HepG2 (cell line): ENCODE measurements at regions not wholly inside any gene's neighbourhood (a gene's known extent, or its start where the extent isn't known, plus 50 kb on each side); places are given as distances from the start of the nearest gene placed in this dataset.
A peak's percentile ranks its signal among the peaks of the same experiment; 100 is the strongest.

Source experiments
- ATF7 ChIP-seq, 2 experiments: fragments of 450-650 bp in 1 of 2; sonication (generic) in 1 of 2; formaldehyde crosslinking in 1 of 2; IDR thresholded peaks; 2 replicates each; pipeline versions ENCODE4 v1.4.0 to v1.6.1; 2016 to 2020; ENCODE audit warnings: antibody characterized with exemption in 1 of 2, mild to moderate bottlenecking in 1 of 2, missing genetic modification reagents in 1 of 2
- FIP1L1 ChIP-seq: fragments of 200-400 bp; formaldehyde crosslinking; IDR thresholded peaks from 2 replicates; pipeline ENCODE4 v1.6.1; 2018; ENCODE audit warnings: low read depth, mild to moderate bottlenecking, low read length, moderate library complexity, borderline replicate concordance; ENCODE audit not compliant: insufficient read depth
- FLYWCH1 ChIP-seq: sonication (generic); formaldehyde crosslinking; IDR thresholded peaks from 2 replicates; pipeline ENCODE4 v1.8.1; 2023; ENCODE audit warnings: mild to moderate bottlenecking, missing genetic modification reagents
- FOSL2 ChIP-seq: sonication (generic); formaldehyde crosslinking; IDR thresholded peaks from 2 replicates; pipeline ENCODE4 v1.4.0; 2020; ENCODE audit warnings: missing genetic modification reagents
- HDAC2 ChIP-seq: sonication (generic); formaldehyde crosslinking; IDR thresholded peaks from 2 replicates; pipeline ENCODE4 v1.4.0; 2020; ENCODE audit warnings: missing genetic modification reagents
- HES4 ChIP-seq: sonication (generic); formaldehyde crosslinking; IDR thresholded peaks from 2 replicates; pipeline ENCODE4 v1.9.0; 2021; ENCODE audit warnings: mild to moderate bottlenecking, missing genetic modification reagents, borderline replicate concordance
- HNF4A ChIP-seq: sonication (generic); formaldehyde crosslinking; IDR thresholded peaks from 2 replicates; pipeline ENCODE4 v1.4.0; 2020; ENCODE audit warnings: missing genetic modification reagents
- HNRNPH1 ChIP-seq: fragments of 200-400 bp; formaldehyde crosslinking; optimal IDR thresholded peaks from 2 replicates; pipeline ENCODE3; 2017; ENCODE audit warnings: mild to moderate bottlenecking, low read depth, low read length
- MEIS2 ChIP-seq: sonication (generic); formaldehyde crosslinking; IDR thresholded peaks from 2 replicates; pipeline ENCODE4 v1.9.0; 2021; ENCODE audit warnings: mild to moderate bottlenecking, missing genetic modification reagents
- MYC ChIP-seq: sonication (generic); formaldehyde crosslinking; IDR thresholded peaks from 2 replicates; pipeline ENCODE4 v1.9.0; 2021; ENCODE audit warnings: missing genetic modification reagents, borderline replicate concordance
- NFIB ChIP-seq: sonication (generic); formaldehyde crosslinking; IDR thresholded peaks from 2 replicates; pipeline ENCODE4 v1.9.0; 2021; ENCODE audit warnings: missing genetic modification reagents, mild to moderate bottlenecking, borderline replicate concordance
- POGZ ChIP-seq: sonication (generic); formaldehyde crosslinking; IDR thresholded peaks from 2 replicates; pipeline ENCODE4 v1.4.0; 2020; ENCODE audit warnings: mild to moderate bottlenecking, missing genetic modification reagents
- POLR2AphosphoS2 ChIP-seq: IDR thresholded peaks from 2 replicates; pipeline ENCODE4 v1.6.1; 2011; ENCODE audit warnings: low read depth, low read length, improper control_type of control experiment
- SIX4 ChIP-seq: sonication (generic); formaldehyde crosslinking; IDR thresholded peaks from 2 replicates; pipeline ENCODE4 v1.4.0; 2020; ENCODE audit warnings: missing genetic modification reagents
- SMARCC2 ChIP-seq: fragments of 450-650 bp; IDR thresholded peaks from 2 replicates; pipeline ENCODE4 v1.6.1; 2017; ENCODE audit warnings: antibody characterized with exemption, mild to moderate bottlenecking
- SRSF9 ChIP-seq: fragments of 200-400 bp; formaldehyde crosslinking; IDR thresholded peaks from 2 replicates; pipeline ENCODE4 v1.6.1; 2018; ENCODE audit warnings: borderline replicate concordance, mild to moderate bottlenecking, low read depth, low read length; ENCODE audit not compliant: insufficient read depth, poor library complexity, severe bottlenecking
- ZMAT3 ChIP-seq: sonication (generic); formaldehyde crosslinking; conservative IDR thresholded peaks from 2 replicates; pipeline ENCODE4 v1.7.0; 2021; ENCODE audit warnings: missing genetic modification reagents
- ZNF160 ChIP-seq: sonication (generic); formaldehyde crosslinking; IDR thresholded peaks from 2 replicates; pipeline ENCODE4 v1.8.0; 2022; ENCODE audit warnings: mild to moderate bottlenecking, inconsistent platforms, missing genetic modification reagents
- ZNF230 ChIP-seq: sonication (generic); formaldehyde crosslinking; IDR thresholded peaks from 2 replicates; pipeline ENCODE4 v1.4.0; 2020; ENCODE audit warnings: mild to moderate bottlenecking, missing genetic modification reagents
- ZNF24 ChIP-seq: fragments of 450-650 bp; IDR thresholded peaks from 2 replicates; pipeline ENCODE4 v1.6.1; 2017; ENCODE audit warnings: antibody characterized with exemption, mild to moderate bottlenecking
- ZNF484 ChIP-seq: sonication (generic); formaldehyde crosslinking; IDR thresholded peaks from 2 replicates; pipeline ENCODE4 v1.5.1; 2020; ENCODE audit warnings: mild to moderate bottlenecking, low read depth, missing genetic modification reagents, borderline replicate concordance
- ZNF546 ChIP-seq: sonication (generic); formaldehyde crosslinking; conservative IDR thresholded peaks from 2 replicates; pipeline ENCODE4 v1.8.1; 2023; ENCODE audit warnings: mild to moderate bottlenecking, missing genetic modification reagents
- ZNF768 ChIP-seq: sonication (generic); formaldehyde crosslinking; IDR thresholded peaks from 2 replicates; pipeline ENCODE4 v1.4.0; 2020; ENCODE audit warnings: missing genetic modification reagents
- ZNF781 ChIP-seq: sonication (generic); formaldehyde crosslinking; IDR thresholded peaks from 2 replicates; pipeline ENCODE4 v1.5.1; 2020; ENCODE audit warnings: borderline replicate concordance, mild to moderate bottlenecking, missing genetic modification reagents; ENCODE audit errors: not compliant biosample characterization
- TF ChIP-seq, protein P1 (sequence below): sonication (generic); formaldehyde crosslinking; IDR thresholded peaks from 2 replicates; pipeline ENCODE4 v1.5.0; 2020; ENCODE audit warnings: missing genetic modification reagents
- TF ChIP-seq, protein P2 (sequence below): sonication (generic); formaldehyde crosslinking; IDR thresholded peaks from 2 replicates; pipeline ENCODE4 v1.4.0; 2020; ENCODE audit warnings: mild to moderate bottlenecking, missing genetic modification reagents, borderline replicate concordance

DNA sequence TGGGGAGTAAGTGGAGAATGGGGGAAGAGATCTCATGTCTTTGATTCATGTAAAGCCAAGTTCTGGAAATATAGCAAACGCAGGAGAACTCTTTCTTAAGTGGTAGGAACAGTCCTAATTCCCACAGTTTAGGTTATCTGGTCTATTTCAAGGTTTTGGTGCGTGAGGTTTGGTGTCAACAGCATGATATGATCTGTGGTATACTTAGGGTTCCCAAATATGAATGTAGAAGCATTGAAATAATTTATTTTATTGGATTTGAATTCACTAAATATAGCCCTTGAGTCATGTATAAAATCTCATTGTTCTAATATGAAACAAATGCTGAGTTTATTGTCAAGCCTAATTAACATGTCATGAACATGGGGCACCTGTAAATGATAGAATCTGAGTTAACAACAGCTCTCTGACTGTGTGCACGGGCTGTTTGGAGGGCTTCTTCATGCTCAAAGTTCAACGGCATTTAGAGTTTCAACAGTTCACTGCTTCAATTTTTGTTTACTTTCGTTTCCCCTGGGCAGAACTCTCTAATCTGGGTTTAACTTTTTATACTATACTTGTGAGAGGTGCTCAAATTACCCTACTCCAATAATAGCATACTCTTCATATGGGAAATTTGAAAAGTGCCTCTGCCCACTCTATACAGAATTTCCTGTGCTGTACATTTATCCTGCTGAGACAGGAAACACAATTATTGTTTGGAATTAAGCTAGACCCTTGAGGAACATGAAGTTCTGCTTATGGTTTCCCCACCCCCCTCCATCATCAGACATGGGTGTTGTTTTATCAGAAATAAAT, 236.3 kb upstream of the ZNF217 start (continued):
- TF ChIP-seq POLR2AphosphoS2, result no peak
- TF ChIP-seq ZNF546, result no peak
- TF ChIP-seq FOSL2 (CRISPR knock-in tag), result 0 out of 2 replicates have a peak, but pooled peaks have one; percentile 42
- no peak for TF ChIP-seq SRSF9
- no peak for TF ChIP-seq NFIB
- no peak for TF ChIP-seq ZNF230
- TF ChIP-seq, protein P1, sequence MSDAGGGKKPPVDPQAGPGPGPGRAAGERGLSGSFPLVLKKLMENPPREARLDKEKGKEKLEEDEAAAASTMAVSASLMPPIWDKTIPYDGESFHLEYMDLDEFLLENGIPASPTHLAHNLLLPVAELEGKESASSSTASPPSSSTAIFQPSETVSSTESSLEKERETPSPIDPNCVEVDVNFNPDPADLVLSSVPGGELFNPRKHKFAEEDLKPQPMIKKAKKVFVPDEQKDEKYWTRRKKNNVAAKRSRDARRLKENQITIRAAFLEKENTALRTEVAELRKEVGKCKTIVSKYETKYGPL (CRISPR knock-in tag), result no peak
- TF ChIP-seq ZMAT3, result no peak
- TF ChIP-seq SIX4 (CRISPR knock-in tag), result peak; percentile 69; the same call in 1 of the 2 replicates
- no peak for TF ChIP-seq MYC (CRISPR knock-in tag)
- no peak for TF ChIP-seq HNRNPH1
- no peak for TF ChIP-seq ATF7 (IDR thresholded peaks at IDR 0.05)
- TF ChIP-seq ATF7 (CRISPR knock-in tag; IDR thresholded peaks at IDR 0.05), result no peak
- no peak for TF ChIP-seq ZNF24
- no peak for TF ChIP-seq ZNF768 (CRISPR knock-in tag)
- peak; percentile 26; the same call in 1 of the 2 replicates for TF ChIP-seq MEIS2
- TF ChIP-seq ZNF781 (CRISPR knock-in tag), result no peak
- no peak for TF ChIP-seq HES4 (CRISPR knock-in tag)
- TF ChIP-seq HDAC2 (CRISPR knock-in tag), result peak; percentile 83
- no peak for TF ChIP-seq FIP1L1
- TF ChIP-seq, protein P2, sequence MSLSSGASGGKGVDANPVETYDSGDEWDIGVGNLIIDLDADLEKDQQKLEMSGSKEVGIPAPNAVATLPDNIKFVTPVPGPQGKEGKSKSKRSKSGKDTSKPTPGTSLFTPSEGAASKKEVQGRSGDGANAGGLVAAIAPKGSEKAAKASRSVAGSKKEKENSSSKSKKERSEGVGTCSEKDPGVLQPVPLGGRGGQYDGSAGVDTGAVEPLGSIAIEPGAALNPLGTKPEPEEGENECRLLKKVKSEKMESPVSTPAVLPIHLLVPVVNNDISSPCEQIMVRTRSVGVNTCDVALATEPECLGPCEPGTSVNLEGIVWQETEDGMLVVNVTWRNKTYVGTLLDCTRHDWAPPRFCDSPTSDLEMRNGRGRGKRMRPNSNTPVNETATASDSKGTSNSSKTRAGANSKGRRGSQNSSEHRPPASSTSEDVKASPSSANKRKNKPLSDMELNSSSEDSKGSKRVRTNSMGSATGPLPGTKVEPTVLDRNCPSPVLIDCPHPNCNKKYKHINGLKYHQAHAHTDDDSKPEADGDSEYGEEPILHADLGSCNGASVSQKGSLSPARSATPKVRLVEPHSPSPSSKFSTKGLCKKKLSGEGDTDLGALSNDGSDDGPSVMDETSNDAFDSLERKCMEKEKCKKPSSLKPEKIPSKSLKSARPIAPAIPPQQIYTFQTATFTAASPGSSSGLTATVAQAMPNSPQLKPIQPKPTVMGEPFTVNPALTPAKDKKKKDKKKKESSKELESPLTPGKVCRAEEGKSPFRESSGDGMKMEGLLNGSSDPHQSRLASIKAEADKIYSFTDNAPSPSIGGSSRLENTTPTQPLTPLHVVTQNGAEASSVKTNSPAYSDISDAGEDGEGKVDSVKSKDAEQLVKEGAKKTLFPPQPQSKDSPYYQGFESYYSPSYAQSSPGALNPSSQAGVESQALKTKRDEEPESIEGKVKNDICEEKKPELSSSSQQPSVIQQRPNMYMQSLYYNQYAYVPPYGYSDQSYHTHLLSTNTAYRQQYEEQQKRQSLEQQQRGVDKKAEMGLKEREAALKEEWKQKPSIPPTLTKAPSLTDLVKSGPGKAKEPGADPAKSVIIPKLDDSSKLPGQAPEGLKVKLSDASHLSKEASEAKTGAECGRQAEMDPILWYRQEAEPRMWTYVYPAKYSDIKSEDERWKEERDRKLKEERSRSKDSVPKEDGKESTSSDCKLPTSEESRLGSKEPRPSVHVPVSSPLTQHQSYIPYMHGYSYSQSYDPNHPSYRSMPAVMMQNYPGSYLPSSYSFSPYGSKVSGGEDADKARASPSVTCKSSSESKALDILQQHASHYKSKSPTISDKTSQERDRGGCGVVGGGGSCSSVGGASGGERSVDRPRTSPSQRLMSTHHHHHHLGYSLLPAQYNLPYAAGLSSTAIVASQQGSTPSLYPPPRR, result no peak
- peak; percentile 96 for TF ChIP-seq HNF4A (CRISPR knock-in tag)
- TF ChIP-seq ZNF484 (CRISPR knock-in tag), result no peak
- TF ChIP-seq ZNF160, result no peak
- no peak for TF ChIP-seq SMARCC2
- TF ChIP-seq POGZ (CRISPR knock-in tag), result peak; percentile 84
- no peak for TF ChIP-seq FLYWCH1 (CRISPR knock-in tag)
